ENCODE measurements at regions not wholly inside any gene's neighbourhood (a gene's known extent, or its start where the extent isn't known, plus 50 kb on each side); places are given as distances from the start of the nearest gene placed in this dataset.

DNA sequence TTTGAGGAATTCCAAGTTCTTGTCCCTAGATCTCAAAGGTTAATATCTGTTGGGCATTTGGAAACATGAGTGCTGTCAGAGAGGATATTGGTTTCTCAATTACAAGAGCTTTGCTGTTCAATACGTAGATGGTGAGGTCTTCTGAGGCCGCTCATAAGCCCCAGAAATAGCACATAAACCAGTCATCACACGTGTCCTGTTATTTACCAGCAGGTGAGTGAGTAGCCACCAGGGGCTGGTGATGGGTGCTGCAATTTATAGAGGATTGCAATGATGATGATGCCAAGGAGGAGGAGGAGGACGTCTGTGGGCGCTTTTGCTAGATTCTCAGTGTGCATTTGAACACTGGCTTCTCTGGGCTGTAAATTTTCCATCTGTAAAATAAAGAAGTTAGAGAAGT, 89.0 kb downstream of the SALL1 start:
- no peak for ATAC-seq

DNA sequence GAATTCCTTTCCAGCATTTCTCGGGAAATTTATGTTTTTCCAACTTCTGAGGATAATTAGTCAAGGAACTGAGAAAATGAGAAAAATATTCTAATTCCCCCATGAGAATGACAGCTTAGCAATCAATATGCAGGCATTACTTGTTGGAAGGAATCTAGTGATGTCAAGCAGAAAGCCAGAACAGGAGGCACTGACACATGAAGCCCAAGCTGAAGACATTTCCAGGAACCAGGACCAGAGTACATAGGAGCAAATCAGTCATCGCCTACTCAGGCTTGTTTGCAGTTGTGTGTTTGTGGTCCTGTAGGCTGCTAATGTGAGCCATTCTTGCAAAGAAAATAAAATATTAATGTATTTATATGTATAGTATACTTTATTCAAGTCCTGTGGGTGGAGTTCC, 89.7 kb downstream of the SALL1 start:
- ATAC-seq, result no peak
- Histone ChIP-seq H3K27ac (no peak overlapping the region), H3K36me3 (ENCODE audit: insufficient read depth in 1 of 2, low read depth in 1 of 2) (no peaks in the 10 kb centered on the region), H3K4me1 (no peaks in the 10 kb centered on the region), H3K27me3 (ENCODE audit: insufficient read depth in 3 of 3, low read length in 2 of 3) (no peaks in the 10 kb centered on the region), H3K4me3 (no peak overlapping the region), H3K9me3 (no peaks in the 10 kb centered on the region)
- intact Hi-C loops (cut with DNase I), result no loop called here
- TF ChIP-seq, protein P1, sequence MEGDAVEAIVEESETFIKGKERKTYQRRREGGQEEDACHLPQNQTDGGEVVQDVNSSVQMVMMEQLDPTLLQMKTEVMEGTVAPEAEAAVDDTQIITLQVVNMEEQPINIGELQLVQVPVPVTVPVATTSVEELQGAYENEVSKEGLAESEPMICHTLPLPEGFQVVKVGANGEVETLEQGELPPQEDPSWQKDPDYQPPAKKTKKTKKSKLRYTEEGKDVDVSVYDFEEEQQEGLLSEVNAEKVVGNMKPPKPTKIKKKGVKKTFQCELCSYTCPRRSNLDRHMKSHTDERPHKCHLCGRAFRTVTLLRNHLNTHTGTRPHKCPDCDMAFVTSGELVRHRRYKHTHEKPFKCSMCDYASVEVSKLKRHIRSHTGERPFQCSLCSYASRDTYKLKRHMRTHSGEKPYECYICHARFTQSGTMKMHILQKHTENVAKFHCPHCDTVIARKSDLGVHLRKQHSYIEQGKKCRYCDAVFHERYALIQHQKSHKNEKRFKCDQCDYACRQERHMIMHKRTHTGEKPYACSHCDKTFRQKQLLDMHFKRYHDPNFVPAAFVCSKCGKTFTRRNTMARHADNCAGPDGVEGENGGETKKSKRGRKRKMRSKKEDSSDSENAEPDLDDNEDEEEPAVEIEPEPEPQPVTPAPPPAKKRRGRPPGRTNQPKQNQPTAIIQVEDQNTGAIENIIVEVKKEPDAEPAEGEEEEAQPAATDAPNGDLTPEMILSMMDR (IDR thresholded peaks at IDR 0.05), result no peak
- DNase-seq, result no peak
- whole genome bisulfite sequencing, 3 donors, result 78 to 85% (median 85%) methylated on average over 2 of the region's 2 CpGs

More for the DNA sequence above, 89.0 kb downstream of the SALL1 start:
- Histone ChIP-seq H3K27ac (no peak overlapping the region), H3K9me3 (no peaks in the 10 kb centered on the region), H3K4me3 (no peak overlapping the region), H3K4me1 (no peaks in the 10 kb centered on the region), H3K27me3 (ENCODE audit: insufficient read depth in 3 of 3, low read length in 2 of 3) (no peaks in the 10 kb centered on the region), H3K36me3 (ENCODE audit: insufficient read depth in 1 of 2, low read depth in 1 of 2) (no peaks in the 10 kb centered on the region)
- TF ChIP-seq, protein P1 (IDR thresholded peaks at IDR 0.05), result no peak
- DNase-seq, result no peak
- intact Hi-C loops (cut with DNase I), result no loop called here
- 42 to 45% (median 44%) methylated on average over 5 of the region's 5 CpGs for WGBS, 3 donors

DNA sequence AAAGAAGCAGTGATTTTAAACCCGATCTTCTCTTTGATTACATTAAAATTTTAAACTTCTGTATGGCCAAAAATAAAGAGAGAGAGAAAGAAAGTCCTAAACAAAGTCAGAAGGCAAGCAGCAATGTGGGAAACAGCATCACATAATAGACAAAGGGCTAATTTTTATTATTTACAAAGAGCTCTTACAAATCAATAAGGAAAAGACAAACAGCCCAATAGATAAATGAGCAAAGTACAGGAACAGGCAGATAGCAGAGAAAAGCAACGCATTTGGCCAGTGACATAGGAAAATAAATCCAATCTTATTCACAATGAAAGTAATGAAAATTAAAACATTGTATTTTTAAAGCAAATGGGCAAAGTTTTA, 93.1 kb downstream of the SALL1 start:
- peaks cover 0 to 5% (median 0%) of the 10 kb centered on the region in 3 donors for H3K27me3 ChIP-seq (ENCODE audit: insufficient read depth in 3 of 3, low read length in 2 of 3)
- no peak overlapping the region for H3K4me3 ChIP-seq
- H3K36me3 ChIP-seq (ENCODE audit: insufficient read depth in 1 of 2, low read depth in 1 of 2), result no peaks in the 10 kb centered on the region
- TF ChIP-seq, protein P1 (IDR thresholded peaks at IDR 0.05), result no peak
- no peaks in the 10 kb centered on the region for H3K4me1 ChIP-seq
- ATAC-seq (no peak), DNase-seq (no peak)
- H3K27ac ChIP-seq, result no peak overlapping the region
- no peaks in the 10 kb centered on the region for H3K9me3 ChIP-seq
- WGBS, 3 donors, result 64 to 82% (median 73%) methylated on average over 2 of the region's 2 CpGs
- intact Hi-C loops (cut with DNase I), result no loop called here

DNA sequence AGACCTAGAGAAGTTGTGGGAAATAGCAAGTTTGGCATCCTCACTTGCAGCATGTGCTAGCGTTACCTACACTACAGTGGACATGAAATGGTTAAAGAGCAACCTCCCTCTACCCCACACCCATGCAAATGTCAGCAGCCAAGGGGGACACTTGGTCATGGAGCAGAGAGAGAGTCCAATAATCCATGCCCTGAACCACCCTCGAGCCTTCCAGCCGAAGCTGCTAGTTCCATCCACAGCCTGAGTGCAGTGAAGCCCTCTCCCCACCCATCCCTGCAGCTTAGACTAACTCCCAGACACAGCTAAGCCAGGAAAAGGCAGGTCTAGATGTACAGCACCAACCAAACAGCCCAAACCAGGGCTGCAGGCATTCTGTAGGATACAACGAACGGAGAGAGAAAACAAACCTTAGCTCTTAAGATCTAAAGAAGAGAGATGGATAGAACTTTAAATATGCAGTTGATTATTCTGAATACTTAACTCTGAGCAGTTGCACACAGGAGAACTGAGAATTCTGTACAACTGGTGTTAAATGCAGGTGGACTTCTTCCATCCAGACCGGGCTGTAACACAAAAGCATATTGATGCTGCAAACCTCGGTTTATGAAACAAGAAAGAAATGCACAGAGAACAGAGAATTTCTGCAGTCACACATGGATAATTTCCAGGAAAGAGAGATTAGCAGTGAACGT, 93.8 kb downstream of the SALL1 start:
- TF ChIP-seq, protein P1 (IDR thresholded peaks at IDR 0.05), result no peak
- intact Hi-C loops (cut with DNase I), result no loop called here
- Histone ChIP-seq H3K4me1 (no peaks in the 10 kb centered on the region), H3K27ac (no peak overlapping the region), H3K4me3 (no peak overlapping the region), H3K27me3 (ENCODE audit: insufficient read depth in 3 of 3, low read length in 2 of 3) (peaks cover 0 to 5% (median 0%) of the 10 kb centered on the region in 3 donors), H3K9me3 (no peaks in the 10 kb centered on the region), H3K36me3 (ENCODE audit: insufficient read depth in 1 of 2, low read depth in 1 of 2) (no peaks in the 10 kb centered on the region)
- DNase-seq, result no peak
- no peak for ATAC-seq
- WGBS, 3 donors, result 38 to 48% (median 39%) methylated on average over 8 of the region's 8 CpGs

DNA sequence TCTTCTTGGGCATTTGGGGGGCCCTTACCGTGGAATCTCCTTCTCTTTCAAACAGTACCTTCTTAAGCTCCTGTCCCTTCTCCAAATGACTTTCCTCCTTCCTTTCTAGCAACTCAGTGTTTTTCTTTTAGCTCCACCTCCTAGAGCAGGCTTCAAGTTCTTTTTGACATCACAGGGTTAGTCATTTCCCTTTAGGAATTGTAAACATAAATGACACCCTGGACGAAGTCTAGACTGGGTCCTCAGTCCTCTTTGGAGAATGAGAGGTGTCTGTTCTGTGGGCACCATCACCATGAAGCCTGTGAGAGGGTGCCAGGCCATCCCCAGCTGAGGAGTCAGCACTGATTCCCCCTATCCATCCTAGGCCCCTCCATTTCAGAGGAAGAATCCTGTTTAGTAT, 94.7 kb downstream of the SALL1 start:
- no peaks in the 10 kb centered on the region for H3K36me3 ChIP-seq (ENCODE audit: insufficient read depth in 1 of 2, low read depth in 1 of 2)
- ATAC-seq (no peak), DNase-seq (no peak)
- no peaks in the 10 kb centered on the region for H3K4me1 ChIP-seq
- no peaks in the 10 kb centered on the region for H3K9me3 ChIP-seq
- no peak overlapping the region for H3K4me3 ChIP-seq
- intact Hi-C loops (cut with DNase I), result no loop called here
- TF ChIP-seq, protein P1 (IDR thresholded peaks at IDR 0.05), result no peak
- peaks cover 0 to 5% (median 0%) of the 10 kb centered on the region in 3 donors for H3K27me3 ChIP-seq (ENCODE audit: insufficient read depth in 3 of 3, low read length in 2 of 3)
- H3K27ac ChIP-seq, result no peak overlapping the region
- WGBS, 3 donors, result 52 to 60% (median 59%) methylated on average over 2 of the region's 2 CpGs
